ENCODE measurements at regions not wholly inside any gene's neighbourhood (a gene's known extent, or its start where the extent isn't known, plus 50 kb on each side); places are given as distances from the start of the nearest gene placed in this dataset.
A peak's percentile ranks its signal among the peaks of the same experiment; 100 is the strongest.

GRCh38 chr2:52844701-52845423 is 922.7 kb upstream of the CHAC2 start:
- no peaks in the 10 kb centered on the region for H3K9me3 ChIP-seq (replicated peaks; ENCODE audit: control insufficient read depth, low read depth, low read length)
- no peak overlapping the region for H3K4me3 ChIP-seq (ENCODE audit: low read length)
- H3K36me3 ChIP-seq (ENCODE audit: control insufficient read depth, insufficient read depth, low read length), result no peaks in the 10 kb centered on the region
- H3K27ac ChIP-seq (ENCODE audit: low read length), result no peak overlapping the region
- no CpG with 5 or more reads among the region's 5 CpGs for WGBS (ENCODE audit: insufficient coverage)
- no peak for DNase-seq
- no peaks in the 10 kb centered on the region for H3K27me3 ChIP-seq (ENCODE audit: control insufficient read depth, insufficient read depth, low read length)
- H3K4me1 ChIP-seq (ENCODE audit: control insufficient read depth, insufficient read depth, low read length), result no peaks in the 10 kb centered on the region

- Histone ChIP-seq H3K27ac (ENCODE audit: low read length) (no peak overlapping the region), H3K4me3 (ENCODE audit: low read length) (no peak overlapping the region), H3K27me3 (ENCODE audit: control insufficient read depth, insufficient read depth, low read length) (no peaks in the 10 kb centered on the region), H3K36me3 (ENCODE audit: control insufficient read depth, insufficient read depth, low read length) (no peaks in the 10 kb centered on the region), H3K9me3 (replicated peaks; ENCODE audit: control insufficient read depth, low read depth, low read length) (no peaks in the 10 kb centered on the region), H3K4me1 (ENCODE audit: control insufficient read depth, insufficient read depth, low read length) (no peaks in the 10 kb centered on the region)
- WGBS (ENCODE audit: insufficient coverage), result 49% methylated on average over 2 of the region's 2 CpGs
- no peak for DNase-seq
These were observed 931.7 kb upstream of the CHAC2 start for GRCh38 chr2:52835909-52836308.

- DNase-seq, result no peak
- H3K9me3 ChIP-seq (replicated peaks; ENCODE audit: control insufficient read depth, low read depth, low read length), result no peaks in the 10 kb centered on the region
- H3K27me3 ChIP-seq (ENCODE audit: control insufficient read depth, insufficient read depth, low read length), result no peaks in the 10 kb centered on the region
- no peaks in the 10 kb centered on the region for H3K36me3 ChIP-seq (ENCODE audit: control insufficient read depth, insufficient read depth, low read length)
- H3K4me1 ChIP-seq (ENCODE audit: control insufficient read depth, insufficient read depth, low read length), result no peaks in the 10 kb centered on the region
- no peak overlapping the region for H3K4me3 ChIP-seq (ENCODE audit: low read length)
- H3K27ac ChIP-seq (ENCODE audit: low read length), result no peak overlapping the region
These were observed 936.4 kb upstream of the CHAC2 start for GRCh38 chr2:52831216-52831615.

- DNase-seq, result no peak
- H3K4me1 ChIP-seq (ENCODE audit: control insufficient read depth, insufficient read depth, low read length), result no peaks in the 10 kb centered on the region
- H3K9me3 ChIP-seq (replicated peaks; ENCODE audit: control insufficient read depth, low read depth, low read length), result no peaks in the 10 kb centered on the region
- no peaks in the 10 kb centered on the region for H3K27me3 ChIP-seq (ENCODE audit: control insufficient read depth, insufficient read depth, low read length)
- no peak overlapping the region for H3K4me3 ChIP-seq (ENCODE audit: low read length)
- no CpG with 5 or more reads among the region's 1 CpG for WGBS (ENCODE audit: insufficient coverage)
- no peak overlapping the region for H3K27ac ChIP-seq (ENCODE audit: low read length)
- no peaks in the 10 kb centered on the region for H3K36me3 ChIP-seq (ENCODE audit: control insufficient read depth, insufficient read depth, low read length)
These were observed 939.5 kb upstream of the CHAC2 start for GRCh38 chr2:52828112-52828511.

GRCh38 chr2:52821631-52822030 is 946.0 kb upstream of the CHAC2 start:
- Histone ChIP-seq H3K9me3 (replicated peaks; ENCODE audit: control insufficient read depth, low read depth, low read length) (no peaks in the 10 kb centered on the region), H3K4me1 (ENCODE audit: control insufficient read depth, insufficient read depth, low read length) (no peaks in the 10 kb centered on the region), H3K36me3 (ENCODE audit: control insufficient read depth, insufficient read depth, low read length) (no peaks in the 10 kb centered on the region), H3K27me3 (ENCODE audit: control insufficient read depth, insufficient read depth, low read length) (no peaks in the 10 kb centered on the region), H3K27ac (ENCODE audit: low read length) (no peak overlapping the region), H3K4me3 (ENCODE audit: low read length) (no peak overlapping the region)
- DNase-seq, result no peak

- Histone ChIP-seq H3K27ac (ENCODE audit: low read length) (no peak overlapping the region), H3K9me3 (replicated peaks; ENCODE audit: control insufficient read depth, low read depth, low read length) (peaks cover 3% of the 10 kb centered on the region), H3K27me3 (ENCODE audit: control insufficient read depth, insufficient read depth, low read length) (no peaks in the 10 kb centered on the region), H3K4me1 (ENCODE audit: control insufficient read depth, insufficient read depth, low read length) (no peaks in the 10 kb centered on the region), H3K36me3 (ENCODE audit: control insufficient read depth, insufficient read depth, low read length) (no peaks in the 10 kb centered on the region), H3K4me3 (ENCODE audit: low read length) (no peak overlapping the region)
- no peak for DNase-seq
These were observed 948.6 kb upstream of the CHAC2 start for GRCh38 chr2:52818958-52819357.

GRCh38 chr2:52810460-52810859 is 957.1 kb upstream of the CHAC2 start:
- Histone ChIP-seq H3K9me3 (replicated peaks; ENCODE audit: control insufficient read depth, low read depth, low read length) (peaks cover 3% of the 10 kb centered on the region), H3K4me3 (ENCODE audit: low read length) (no peak overlapping the region), H3K36me3 (ENCODE audit: control insufficient read depth, insufficient read depth, low read length) (no peaks in the 10 kb centered on the region), H3K27me3 (ENCODE audit: control insufficient read depth, insufficient read depth, low read length) (no peaks in the 10 kb centered on the region), H3K4me1 (ENCODE audit: control insufficient read depth, insufficient read depth, low read length) (no peaks in the 10 kb centered on the region), H3K27ac (ENCODE audit: low read length) (no peak overlapping the region)
- WGBS (ENCODE audit: insufficient coverage), result 60% methylated on average over 3 of the region's 4 CpGs
- peak; percentile 32 for DNase-seq

GRCh38 chr2:52805901-52806410 is 961.6 kb upstream of the CHAC2 start:
- Histone ChIP-seq H3K4me3 (ENCODE audit: low read length) (no peak overlapping the region), H3K9me3 (replicated peaks; ENCODE audit: control insufficient read depth, low read depth, low read length) (peaks cover 5% of the 10 kb centered on the region), H3K27me3 (ENCODE audit: control insufficient read depth, insufficient read depth, low read length) (no peaks in the 10 kb centered on the region), H3K4me1 (ENCODE audit: control insufficient read depth, insufficient read depth, low read length) (no peaks in the 10 kb centered on the region), H3K36me3 (ENCODE audit: control insufficient read depth, insufficient read depth, low read length) (no peaks in the 10 kb centered on the region), H3K27ac (ENCODE audit: low read length) (no peak overlapping the region)
- no peak for DNase-seq

- Histone ChIP-seq H3K4me3 (ENCODE audit: low read length) (no peak overlapping the region), H3K27ac (ENCODE audit: low read length) (no peak overlapping the region), H3K9me3 (replicated peaks; ENCODE audit: control insufficient read depth, low read depth, low read length) (no peaks in the 10 kb centered on the region), H3K4me1 (ENCODE audit: control insufficient read depth, insufficient read depth, low read length) (no peaks in the 10 kb centered on the region), H3K36me3 (ENCODE audit: control insufficient read depth, insufficient read depth, low read length) (no peaks in the 10 kb centered on the region), H3K27me3 (ENCODE audit: control insufficient read depth, insufficient read depth, low read length) (no peaks in the 10 kb centered on the region)
- WGBS (ENCODE audit: insufficient coverage), result no CpG with 5 or more reads among the region's 2 CpGs
- peak; percentile 83 for DNase-seq
These were observed 973.0 kb upstream of the CHAC2 start for GRCh38 chr2:52794581-52794980.

GRCh38 chr2:52779446-52779845 is 988.2 kb upstream of the CHAC2 start:
- DNase-seq, result no peak
- no peaks in the 10 kb centered on the region for H3K36me3 ChIP-seq (ENCODE audit: control insufficient read depth, insufficient read depth, low read length)
- no peaks in the 10 kb centered on the region for H3K4me1 ChIP-seq (ENCODE audit: control insufficient read depth, insufficient read depth, low read length)
- no CpG with 5 or more reads among the region's 5 CpGs for WGBS (ENCODE audit: insufficient coverage)
- no peaks in the 10 kb centered on the region for H3K9me3 ChIP-seq (replicated peaks; ENCODE audit: control insufficient read depth, low read depth, low read length)
- H3K27me3 ChIP-seq (ENCODE audit: control insufficient read depth, insufficient read depth, low read length), result no peaks in the 10 kb centered on the region
- H3K27ac ChIP-seq (ENCODE audit: low read length), result no peak overlapping the region
- H3K4me3 ChIP-seq (ENCODE audit: low read length), result no peak overlapping the region

- WGBS (ENCODE audit: insufficient coverage), result no CpG with 5 or more reads among the region's 1 CpG
- no peak for DNase-seq
- H3K36me3 ChIP-seq (ENCODE audit: control insufficient read depth, insufficient read depth, low read length), result no peaks in the 10 kb centered on the region
These were observed 991.0 kb upstream of the CHAC2 start for GRCh38 chr2:52776571-52776970.

More at GRCh38 chr2:52776571-52776970, 991.0 kb upstream of the CHAC2 start:
- H3K9me3 ChIP-seq (replicated peaks; ENCODE audit: control insufficient read depth, low read depth, low read length), result no peaks in the 10 kb centered on the region
- H3K4me3 ChIP-seq (ENCODE audit: low read length), result no peak overlapping the region
- H3K4me1 ChIP-seq (ENCODE audit: control insufficient read depth, insufficient read depth, low read length), result no peaks in the 10 kb centered on the region
- no peak overlapping the region for H3K27ac ChIP-seq (ENCODE audit: low read length)
- no peaks in the 10 kb centered on the region for H3K27me3 ChIP-seq (ENCODE audit: control insufficient read depth, insufficient read depth, low read length)

Measured in muscle of leg (tissue), 3 donors.